H9 (cell line): ENCODE measurements at regions not wholly inside any gene's neighbourhood (a gene's known extent, or its start where the extent isn't known, plus 50 kb on each side); places are given as distances from the start of the nearest gene placed in this dataset.

Experiments
- DNase-seq: peaks from one replicate; pipeline ENCODE4 v3.0.0-alpha.2; 2017
- H2AFZ ChIP-seq: one replicate; pipeline ENCODE4 v1.6.1; 2013; ENCODE audit warnings: mild to moderate bottlenecking, low read length, control low read depth, moderate library complexity
- H2AK5ac ChIP-seq: 2 replicates; pipeline ENCODE4 v1.6.1; 2013; ENCODE audit warnings: low read length, control low read depth, mixed read lengths; ENCODE audit not compliant: insufficient read length
- H2BK120ac ChIP-seq: one replicate; pipeline ENCODE4 v1.6.1; 2013; ENCODE audit warnings: low read depth, mild to moderate bottlenecking, low read length, control low read depth, inconsistent platforms; ENCODE audit not compliant: poor library complexity, severe bottlenecking
- H2BK12ac ChIP-seq: 2 replicates; pipeline ENCODE4 v1.6.1; 2013; ENCODE audit warnings: low read length, control low read depth, mixed read lengths, low read depth; ENCODE audit not compliant: insufficient read length
- H2BK15ac ChIP-seq: 2 replicates; pipeline ENCODE4 v1.6.1; 2013; ENCODE audit warnings: low read depth, low read length, control low read depth
- H2BK20ac ChIP-seq: one replicate; pipeline ENCODE4 v1.6.1; 2013; ENCODE audit warnings: low read depth, mild to moderate bottlenecking, low read length, control low read depth, inconsistent platforms; ENCODE audit not compliant: poor library complexity, severe bottlenecking
- H2BK5ac ChIP-seq: 2 replicates; pipeline ENCODE4 v1.6.1; 2013; ENCODE audit warnings: low read length, control low read depth, mixed read lengths; ENCODE audit not compliant: insufficient read length
- H3K14ac ChIP-seq: 2 replicates; pipeline ENCODE4 v1.6.1; 2013; ENCODE audit warnings: low read length, control low read depth; ENCODE audit not compliant: insufficient read depth
- H3K18ac ChIP-seq: 2 replicates; pipeline ENCODE4 v1.6.1; 2013; ENCODE audit warnings: low read depth, mild to moderate bottlenecking, mixed read lengths, low read length, control low read depth; ENCODE audit not compliant: insufficient read length
- H3K23ac ChIP-seq: 2 replicates; pipeline ENCODE4 v1.6.1; 2013; ENCODE audit warnings: low read length, control low read depth, mixed read lengths, low read depth; ENCODE audit not compliant: insufficient read length
- H3K23me2 ChIP-seq: 2 replicates; pipeline ENCODE4 v1.6.1; 2013; ENCODE audit warnings: low read depth, mild to moderate bottlenecking, mixed read lengths, low read length, control low read depth; ENCODE audit not compliant: insufficient read length, poor library complexity, severe bottlenecking
- H3K27ac ChIP-seq: 2 replicates; pipeline ENCODE4 v1.5.1; 2013; ENCODE audit warnings: low read length, control low read depth, mixed read lengths, low read depth; ENCODE audit not compliant: insufficient read length
- H3K27me3 ChIP-seq: 2 replicates; pipeline ENCODE4 v1.6.1; 2013; ENCODE audit warnings: low read length, control low read depth, inconsistent platforms; ENCODE audit not compliant: insufficient read depth
- H3K4ac ChIP-seq: 2 replicates; pipeline ENCODE4 v1.6.1; 2013; ENCODE audit warnings: low read depth, mild to moderate bottlenecking, control low read depth, inconsistent platforms, low read length, moderate library complexity
- H3K4me1 ChIP-seq: 2 replicates; pipeline ENCODE4 v1.6.1; 2013; ENCODE audit warnings: low read length, control low read depth, inconsistent platforms; ENCODE audit not compliant: insufficient read depth
- H3K4me2 ChIP-seq: 2 replicates; pipeline ENCODE4 v1.6.1; 2013; ENCODE audit warnings: low read length, control low read depth, mixed read lengths; ENCODE audit not compliant: insufficient read length, insufficient read depth
- H3K56ac ChIP-seq: 2 replicates; pipeline ENCODE4 v1.6.1; 2013; ENCODE audit warnings: low read depth, mild to moderate bottlenecking, mixed read lengths, low read length, control low read depth; ENCODE audit not compliant: insufficient read length
- H3K79me1 ChIP-seq: 2 replicates; pipeline ENCODE4 v1.6.1; 2013; ENCODE audit warnings: low read depth, mild to moderate bottlenecking, moderate library complexity, low read length, control low read depth, inconsistent platforms; ENCODE audit not compliant: insufficient read depth, poor library complexity, severe bottlenecking
- H3K79me2 ChIP-seq: 2 replicates; pipeline ENCODE4 v1.6.1; 2013; ENCODE audit warnings: low read length, control low read depth, inconsistent platforms; ENCODE audit not compliant: insufficient read depth
- H3K9ac ChIP-seq: 2 replicates; pipeline ENCODE4 v1.6.1; 2013; ENCODE audit warnings: low read length, control low read depth, mixed read lengths; ENCODE audit not compliant: insufficient read length; ENCODE audit errors: extremely low read depth
- H3K9me3 ChIP-seq: one replicate; pipeline ENCODE4 v1.6.1; 2013; ENCODE audit warnings: low read depth, low read length, inconsistent platforms; ENCODE audit not compliant: control insufficient read depth
- H3T11ph ChIP-seq: one replicate; pipeline ENCODE4 v1.6.1; 2013; ENCODE audit warnings: mild to moderate bottlenecking, low read length, control low read depth, inconsistent platforms
- H4K20me1 ChIP-seq: one replicate; pipeline ENCODE4 v1.6.1; 2013; ENCODE audit not compliant: control insufficient read depth, insufficient read length, insufficient read depth
- H4K5ac ChIP-seq: 2 replicates; pipeline ENCODE4 v1.6.1; 2013; ENCODE audit warnings: low read depth, mild to moderate bottlenecking, mixed read lengths, low read length, control low read depth; ENCODE audit not compliant: insufficient read length
- H4K8ac ChIP-seq: replicated peaks from 2 replicates; pipeline ENCODE4 v1.6.1; 2013; ENCODE audit warnings: low read length, control low read depth, mixed read lengths, low read depth; ENCODE audit not compliant: insufficient read length
- H4K91ac ChIP-seq: 2 replicates; pipeline ENCODE4 v1.6.1; 2013; ENCODE audit warnings: low read depth, mild to moderate bottlenecking, moderate library complexity, mixed read lengths, low read length, control low read depth; ENCODE audit not compliant: insufficient read length
- H3K27ac Mint-ChIP-seq, 3 experiments: 2 replicates in 2 of 3; 3 replicates in 1 of 3; pipeline ENCODE4 v1.8.0; 2020 to 2021; ENCODE audit warnings: mixed read lengths in 3 of 3, mild to moderate bottlenecking in 1 of 3, moderate library complexity in 1 of 3
- H3K27me3 Mint-ChIP-seq: 2 replicates; pipeline ENCODE4 v1.8.0; 2021; ENCODE audit warnings: low read depth, mild to moderate bottlenecking, moderate library complexity, mixed read lengths
- H3K36me3 Mint-ChIP-seq, 3 experiments: 2 replicates in 2 of 3; 3 replicates in 1 of 3; pipeline ENCODE4 v1.8.0; 2020 to 2021; ENCODE audit warnings: low read depth in 3 of 3, mixed read lengths in 3 of 3; ENCODE audit not compliant: insufficient read depth in 1 of 3
- H3K4me1 Mint-ChIP-seq, 2 experiments: 2 replicates each; pipeline ENCODE4 v1.8.0; 2020; ENCODE audit warnings: mixed read lengths in 2 of 2
- H3K4me3 Mint-ChIP-seq, 2 experiments: 2 replicates in 1 of 2; 3 replicates in 1 of 2; pipeline ENCODE4 v1.8.0; 2020 to 2021; ENCODE audit warnings: mild to moderate bottlenecking in 2 of 2, mixed read lengths in 2 of 2, moderate library complexity in 1 of 2
- H3K9me3 Mint-ChIP-seq, 2 experiments: 2 replicates in 1 of 2; 3 replicates in 1 of 2; pipeline ENCODE4 v1.8.0; 2020; ENCODE audit warnings: mild to moderate bottlenecking in 2 of 2, mixed read lengths in 2 of 2, moderate library complexity in 1 of 2
- WGBS: extraction: QIAGEN DNeasy Blood & Tissue Kit; methylation state at CpG from one replicate; pipeline ENCODE4 v1.1.7; 2013; ENCODE audit warnings: missing lambda C conversion rate, low lambda C conversion rate, mixed read lengths; ENCODE audit not compliant: insufficient read length; ENCODE audit errors: extremely low coverage; 5-methylcytosine and 5-hydroxymethylcytosine counted together
- TF ChIP-seq, protein P1 (sequence below): fragments of 200-600 bp; sonication (generic); conservative IDR thresholded peaks from 3 replicates; pipeline ENCODE4 v1.8.0; 2021; ENCODE audit warnings: antibody characterized with exemption, mild to moderate bottlenecking

DNA sequence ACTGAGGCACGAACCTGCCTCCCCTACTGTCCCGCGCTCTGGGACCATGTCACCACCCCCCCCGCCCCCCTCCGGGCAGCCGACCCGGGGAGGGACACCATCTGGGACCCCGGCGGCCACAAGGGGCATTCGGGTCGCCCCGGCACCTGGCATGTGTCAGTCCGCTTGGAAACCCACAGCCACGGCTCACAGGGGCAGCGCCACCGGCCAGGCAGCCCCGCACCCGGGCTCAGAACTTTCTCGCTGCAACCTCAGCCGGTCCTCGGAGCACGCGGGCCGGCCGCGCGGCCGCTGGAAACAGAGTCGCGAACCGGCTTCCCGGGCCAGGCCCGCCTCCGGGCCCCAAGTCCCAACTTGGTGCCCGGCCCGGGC, 159.9 kb upstream of the GRK3 start:
- H3K36me3 Mint-ChIP-seq: peaks cover 0 to 3% (median 0%) of the 10 kb centered on the region in 3 experiments; a peak in 3 of 7 replicates
- no peaks in the 10 kb centered on the region for H3K27me3 ChIP-seq
- H2AFZ ChIP-seq: no peak overlapping the region

More for the DNA sequence above, 159.9 kb upstream of the GRK3 start:
- Histone ChIP-seq H4K91ac (no peak overlapping the region), H3K79me2 (peaks cover 13% of the 10 kb centered on the region; the same call in 1 of the 2 replicates), H3K79me1 (no peaks in the 10 kb centered on the region), H2BK12ac (no peak overlapping the region), H3K9me3 (no peaks in the 10 kb centered on the region), H3K27ac (no peak overlapping the region), H3K4me1 (peaks cover 11% of the 10 kb centered on the region; the same call in 1 of the 2 replicates), H4K5ac (no peak overlapping the region), H3K4ac (no peak overlapping the region), H2BK15ac (no peak overlapping the region), H3K14ac (no peak overlapping the region), H3K9ac (no peak overlapping the region), H3K56ac (no peak overlapping the region), H2AK5ac (no peak overlapping the region), H2BK5ac (no peak overlapping the region), H3K23ac (no peak overlapping the region), H3T11ph (no peak overlapping the region), H4K8ac (no peak overlapping the region), H3K18ac (no peak overlapping the region), H2BK20ac (no peak overlapping the region), H3K23me2 (peaks cover 9% of the 10 kb centered on the region), H2BK120ac (no peak overlapping the region), H4K20me1 (no peaks in the 10 kb centered on the region), H3K4me2 (peak overlapping the region; percentile 63)
- Mint-ChIP-seq H3K4me3 (peak overlapping the region; percentile 71 to 89), H3K27me3 (peaks cover 13% of the 10 kb centered on the region), H3K9me3 (peaks cover 0 to 3% of the 10 kb centered on the region in 2 experiments; a peak in 1 of 5 replicates), H3K27ac (no peak overlapping the region), H3K4me1 (peaks cover 35 to 46% of the 10 kb centered on the region in 2 experiments)
- TF ChIP-seq, protein P1, sequence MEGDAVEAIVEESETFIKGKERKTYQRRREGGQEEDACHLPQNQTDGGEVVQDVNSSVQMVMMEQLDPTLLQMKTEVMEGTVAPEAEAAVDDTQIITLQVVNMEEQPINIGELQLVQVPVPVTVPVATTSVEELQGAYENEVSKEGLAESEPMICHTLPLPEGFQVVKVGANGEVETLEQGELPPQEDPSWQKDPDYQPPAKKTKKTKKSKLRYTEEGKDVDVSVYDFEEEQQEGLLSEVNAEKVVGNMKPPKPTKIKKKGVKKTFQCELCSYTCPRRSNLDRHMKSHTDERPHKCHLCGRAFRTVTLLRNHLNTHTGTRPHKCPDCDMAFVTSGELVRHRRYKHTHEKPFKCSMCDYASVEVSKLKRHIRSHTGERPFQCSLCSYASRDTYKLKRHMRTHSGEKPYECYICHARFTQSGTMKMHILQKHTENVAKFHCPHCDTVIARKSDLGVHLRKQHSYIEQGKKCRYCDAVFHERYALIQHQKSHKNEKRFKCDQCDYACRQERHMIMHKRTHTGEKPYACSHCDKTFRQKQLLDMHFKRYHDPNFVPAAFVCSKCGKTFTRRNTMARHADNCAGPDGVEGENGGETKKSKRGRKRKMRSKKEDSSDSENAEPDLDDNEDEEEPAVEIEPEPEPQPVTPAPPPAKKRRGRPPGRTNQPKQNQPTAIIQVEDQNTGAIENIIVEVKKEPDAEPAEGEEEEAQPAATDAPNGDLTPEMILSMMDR: no peak
- DNase-seq: no peak
- no CpG with 5 or more reads among the region's 36 CpGs for WGBS
